Natural killer cell (primary cell): ENCODE measurements at regions not wholly inside any gene's neighbourhood (a gene's known extent, or its start where the extent isn't known, plus 50 kb on each side); places are given as distances from the start of the nearest gene placed in this dataset.
"Not testable (repeated sequence)": the region's sequence is repeated elsewhere in the genome, so short reads cannot be mapped to it uniquely, and the experiment has no call there.

Experiments used
- ATAC-seq, 3 donors: fragments of 150-1000 bp in 2 of 3; fragments of 200-7000 bp in 1 of 3; cut with Tn5 transposase; 1 replicate in 1 of 3; 2 replicates in 2 of 3; pipeline ENCODE4 v1.10.0; 2021; ENCODE audit warnings: mild to moderate bottlenecking in 2 of 3, moderate library complexity in 2 of 3
- DNase-seq, 2 donors: peaks; one replicate each; pipeline versions ENCODE4 v3.0.0 to v3.0.0-alpha.2; 2013 to 2021; ENCODE audit warnings: mixed read lengths in 1 of 2
- H3K27ac ChIP-seq: one replicate; pipeline ENCODE4 v1.5.1; 2013; ENCODE audit warnings: mild to moderate bottlenecking, low read length
- H3K27me3 ChIP-seq: one replicate; pipeline ENCODE4 v1.6.1; 2013; ENCODE audit warnings: low read length; ENCODE audit not compliant: control insufficient read depth, insufficient read depth
- H3K36me3 ChIP-seq: one replicate; pipeline ENCODE4 v1.6.1; 2013; ENCODE audit warnings: low read length; ENCODE audit not compliant: control insufficient read depth, insufficient read depth
- H3K4me1 ChIP-seq: one replicate; pipeline ENCODE4 v1.6.1; 2013; ENCODE audit warnings: low read length; ENCODE audit not compliant: control insufficient read depth, insufficient read depth
- H3K4me3 ChIP-seq: one replicate; pipeline ENCODE4 v1.5.1; 2013; ENCODE audit warnings: low read length
- H3K9me3 ChIP-seq: one replicate; pipeline ENCODE4 v1.6.1; 2013; ENCODE audit warnings: low read length; ENCODE audit not compliant: control insufficient read depth, insufficient read depth
- H3K27ac Mint-ChIP-seq, 2 donors: one replicate each; pipeline ENCODE4 v1.8.0; 2022; ENCODE audit warnings: mild to moderate bottlenecking in 2 of 2, mixed read lengths in 2 of 2, moderate library complexity in 1 of 2
- H3K27me3 Mint-ChIP-seq, 2 donors: one replicate each; pipeline ENCODE4 v1.8.0; 2022; ENCODE audit warnings: low read depth in 2 of 2, mixed read lengths in 2 of 2
- H3K36me3 Mint-ChIP-seq: one replicate; pipeline ENCODE4 v1.8.0; 2022; ENCODE audit warnings: mixed read lengths
- H3K4me1 Mint-ChIP-seq, 2 donors: one replicate each; pipeline ENCODE4 v1.8.0; 2022; ENCODE audit warnings: mixed read lengths in 2 of 2
- H3K4me3 Mint-ChIP-seq: one replicate; pipeline ENCODE4 v1.8.0; 2022; ENCODE audit warnings: mild to moderate bottlenecking, moderate library complexity, mixed read lengths
- H3K9me3 Mint-ChIP-seq, 2 donors: one replicate each; pipeline ENCODE4 v1.8.0; 2022; ENCODE audit warnings: mixed read lengths in 2 of 2
- CTCF ChIP-seq: fragments of 200-600 bp; IDR thresholded peaks from one replicate; pipeline ENCODE4 v1.8.0; 2022; ENCODE audit warnings: antibody characterized with exemption
- WGBS: methylation state at CpG from one replicate; pipeline ENCODE4 v1.1.7; 2013; ENCODE audit warnings: missing lambda C conversion rate; ENCODE audit not compliant: insufficient coverage; 5-methylcytosine and 5-hydroxymethylcytosine counted together
- intact Hi-C: fragments of 100-400 bp; cut with micrococcal nuclease; formaldehyde crosslinking; loops from one replicate; pipeline ENCODE4 v1.14.2; 2022

GRCh38 chr6:81594501-81594900 is 158.0 kb downstream of the TENT5A start:
- Mint-ChIP-seq H3K4me1 (no peaks in the 10 kb centered on the region), H3K9me3 (peaks cover 6 to 9% of the 10 kb centered on the region in 2 donors), H3K27me3 (no peaks in the 10 kb centered on the region), H3K4me3 (no peak overlapping the region), H3K27ac (no peak overlapping the region), H3K36me3 (no peaks in the 10 kb centered on the region)
- ATAC-seq (no peak), DNase-seq (no peak)
- Histone ChIP-seq H3K27me3 (no peaks in the 10 kb centered on the region), H3K27ac (no peak overlapping the region), H3K4me1 (no peaks in the 10 kb centered on the region), H3K36me3 (no peaks in the 10 kb centered on the region), H3K9me3 (no peaks in the 10 kb centered on the region), H3K4me3 (no peak overlapping the region)
- WGBS: 65% methylated on average over 2 of the region's 2 CpGs
- intact Hi-C loops: no loop called here
- no peak for TF ChIP-seq CTCF

- 80% methylated on average over 5 of the region's 5 CpGs for WGBS
- intact Hi-C loops: no loop called here
- no peaks in the 10 kb centered on the region for H3K4me1 Mint-ChIP-seq
Observed at GRCh38 chr6:81590314-81590691, 162.2 kb downstream of the TENT5A start.

GRCh38 chr6:81589465-81590313 is 162.8 kb downstream of the TENT5A start:
- intact Hi-C loops: no loop called here
- DNase-seq (no peak), ATAC-seq (no peak)
- Histone ChIP-seq H3K4me3 (no peak overlapping the region), H3K4me1 (no peaks in the 10 kb centered on the region), H3K27ac (no peak overlapping the region), H3K27me3 (no peaks in the 10 kb centered on the region), H3K36me3 (no peaks in the 10 kb centered on the region), H3K9me3 (no peaks in the 10 kb centered on the region)
- TF ChIP-seq CTCF: no peak
- Mint-ChIP-seq H3K36me3 (no peaks in the 10 kb centered on the region), H3K9me3 (peaks cover 12 to 13% of the 10 kb centered on the region in 2 donors), H3K4me3 (no peak overlapping the region), H3K27ac (no peak overlapping the region), H3K27me3 (no peaks in the 10 kb centered on the region), H3K4me1 (no peaks in the 10 kb centered on the region)
- WGBS: 84% methylated on average over 5 of the region's 5 CpGs

More at GRCh38 chr6:81590314-81590691, 162.2 kb downstream of the TENT5A start:
- no peak for TF ChIP-seq CTCF
- Histone ChIP-seq H3K27ac (no peak overlapping the region), H3K4me3 (no peak overlapping the region), H3K27me3 (no peaks in the 10 kb centered on the region), H3K36me3 (no peaks in the 10 kb centered on the region), H3K9me3 (no peaks in the 10 kb centered on the region), H3K4me1 (no peaks in the 10 kb centered on the region)
- H3K27ac Mint-ChIP-seq: no peak overlapping the region
- H3K36me3 Mint-ChIP-seq: no peaks in the 10 kb centered on the region
- peaks cover 10 to 13% of the 10 kb centered on the region in 2 donors for H3K9me3 Mint-ChIP-seq
- H3K4me3 Mint-ChIP-seq: no peak overlapping the region
- no peaks in the 10 kb centered on the region for H3K27me3 Mint-ChIP-seq
- no peak for DNase-seq
- no peak for ATAC-seq

- H3K27ac ChIP-seq, H3K4me1 Mint-ChIP-seq, H3K4me3 Mint-ChIP-seq, H3K27me3 Mint-ChIP-seq, H3K27ac Mint-ChIP-seq, H3K36me3 Mint-ChIP-seq, ATAC-seq, H3K4me1 ChIP-seq, DNase-seq, H3K27me3 ChIP-seq, H3K9me3 ChIP-seq, intact Hi-C loops, H3K4me3 ChIP-seq, H3K36me3 ChIP-seq: not testable (repeated sequence)
- WGBS: 89% methylated on average over 1 of the region's 1 CpG
- H3K9me3 Mint-ChIP-seq: peaks cover 13 to 20% of the 10 kb centered on the region in 2 donors
Observed at GRCh38 chr6:81585686-81586085, 166.8 kb downstream of the TENT5A start.

GRCh38 chr6:81584156-81584555 is 168.3 kb downstream of the TENT5A start:
- H3K27ac ChIP-seq, H3K4me1 ChIP-seq, H3K9me3 ChIP-seq, H3K4me1 Mint-ChIP-seq, H3K27me3 ChIP-seq, DNase-seq, H3K4me3 Mint-ChIP-seq, H3K27ac Mint-ChIP-seq, H3K36me3 ChIP-seq, H3K27me3 Mint-ChIP-seq, ATAC-seq, H3K4me3 ChIP-seq, intact Hi-C loops: not testable (repeated sequence)
- peaks cover 15% of the 10 kb centered on the region for H3K36me3 Mint-ChIP-seq
- peaks cover 14 to 20% of the 10 kb centered on the region in 2 donors for H3K9me3 Mint-ChIP-seq
- no CpG with 5 or more reads among the region's 2 CpGs for WGBS
